HepG2 (cell line): ENCODE measurements at regions not wholly inside any gene's neighbourhood (a gene's known extent, or its start where the extent isn't known, plus 50 kb on each side); places are given as distances from the start of the nearest gene placed in this dataset.

Experiments
- CAMTA2 ChIP-seq: sonication (generic); formaldehyde crosslinking; IDR thresholded peaks from 2 replicates; pipeline ENCODE4 v1.4.0; 2020; ENCODE audit warnings: mild to moderate bottlenecking, missing genetic modification reagents, borderline replicate concordance
- GABPB1 ChIP-seq: IDR thresholded peaks from 2 replicates; pipeline ENCODE4 v1.6.1; 2016; ENCODE audit warnings: mild to moderate bottlenecking, missing genetic modification reagents, moderate library complexity, missing compliant biosample characterization
- GLMP ChIP-seq: sonication (generic); formaldehyde crosslinking; IDR thresholded peaks from 2 replicates; pipeline ENCODE4 v1.9.0; 2021; ENCODE audit warnings: missing genetic modification reagents, mild to moderate bottlenecking, borderline replicate concordance
- HDAC1 ChIP-seq: sonication (generic); formaldehyde crosslinking; IDR thresholded peaks from 2 replicates; pipeline ENCODE4 v1.5.1; 2020; ENCODE audit warnings: mild to moderate bottlenecking, missing genetic modification reagents
- KLF9 ChIP-seq: IDR thresholded peaks from 2 replicates; pipeline ENCODE4 v1.6.1; 2016; ENCODE audit warnings: low read depth
- MAX ChIP-seq: IDR thresholded peaks from 2 replicates; pipeline ENCODE4 v1.6.1; 2012; ENCODE audit warnings: inconsistent platforms
- MYC ChIP-seq: sonication (generic); formaldehyde crosslinking; IDR thresholded peaks from 2 replicates; pipeline ENCODE4 v1.9.0; 2021; ENCODE audit warnings: missing genetic modification reagents, borderline replicate concordance
- RAD51 ChIP-seq: fragments of 450-650 bp; IDR thresholded peaks from 2 replicates; pipeline ENCODE4 v1.6.1; 2016; ENCODE audit warnings: borderline replicate concordance
- SKIL ChIP-seq: sonication (generic); formaldehyde crosslinking; IDR thresholded peaks from 2 replicates; pipeline ENCODE4 v1.8.0; 2022; ENCODE audit warnings: missing genetic modification reagents, mild to moderate bottlenecking, moderate library complexity, borderline replicate concordance
- ZFP1 ChIP-seq: IDR thresholded peaks from 2 replicates; pipeline ENCODE4 v1.6.1; 2016
- ZNF138 ChIP-seq: sonication (generic); formaldehyde crosslinking; IDR thresholded peaks from 2 replicates; pipeline ENCODE4 v1.5.0; 2020; ENCODE audit warnings: mild to moderate bottlenecking, low read depth, missing genetic modification reagents
- ZNF547 ChIP-seq: sonication (generic); formaldehyde crosslinking; IDR thresholded peaks from 2 replicates; pipeline ENCODE4 v1.5.1; 2020; ENCODE audit warnings: mild to moderate bottlenecking, missing genetic modification reagents
- ZNF782 ChIP-seq: sonication (generic); formaldehyde crosslinking; IDR thresholded peaks from 2 replicates; pipeline ENCODE4 v1.4.0; 2020; ENCODE audit warnings: missing genetic modification reagents, mild to moderate bottlenecking, borderline replicate concordance

GRCh38 chr10:8543361-8544056 lies 489.0 kb downstream of the GATA3 start:
- no peak for TF ChIP-seq ZNF138
- TF ChIP-seq SKIL (CRISPR knock-in tag), result no peak
- no peak for TF ChIP-seq KLF9 (CRISPR knock-in tag)
- TF ChIP-seq ZNF547 (CRISPR knock-in tag), result no peak
- no peak for TF ChIP-seq GABPB1 (CRISPR knock-in tag)
- no peak for TF ChIP-seq ZFP1 (CRISPR knock-in tag)
- no peak for TF ChIP-seq GLMP (CRISPR knock-in tag)
- no peak for TF ChIP-seq RAD51
- no peak for TF ChIP-seq HDAC1 (CRISPR knock-in tag)
- no peak for TF ChIP-seq MYC
- no peak for TF ChIP-seq CAMTA2 (CRISPR knock-in tag)
- TF ChIP-seq MAX, result no peak
- TF ChIP-seq ZNF782 (CRISPR knock-in tag), result no peak
